CD4-positive, alpha-beta T cell treated with Interleukin-1 beta for 1 hour (primary cell): ENCODE measurements at regions not wholly inside any gene's neighbourhood (a gene's known extent, or its start where the extent isn't known, plus 50 kb on each side); places are given as distances from the start of the nearest gene placed in this dataset.
"Not testable (repeated sequence)": the region's sequence is repeated elsewhere in the genome, so short reads cannot be mapped to it uniquely, and the experiment has no call there.

ENCODE experiments used
- DNase-seq, 2 donors: peaks; one replicate each; pipeline ENCODE4 v3.0.0-alpha.2; 2020 to 2022

GRCh38 chr11:22078063-22078462 lies 114.8 kb upstream of the ANO5 start:
- DNase-seq: no peak

- no peak for DNase-seq
These were observed 113.6 kb upstream of the ANO5 start for GRCh38 chr11:22079133-22079872.

GRCh38 chr11:22082178-22082577 lies 110.7 kb upstream of the ANO5 start:
- no peak for DNase-seq

GRCh38 chr11:22082788-22083187 lies 110.1 kb upstream of the ANO5 start:
- DNase-seq: no peak

- no peak for DNase-seq
These were observed 108.8 kb upstream of the ANO5 start for GRCh38 chr11:22084056-22084455.

GRCh38 chr11:22084564-22084963 lies 108.3 kb upstream of the ANO5 start:
- DNase-seq: no peak

GRCh38 chr11:22089609-22090008 lies 103.3 kb upstream of the ANO5 start:
- no peak for DNase-seq

- no peak for DNase-seq
These were observed 86.3 kb upstream of the ANO5 start for GRCh38 chr11:22106566-22106965.

GRCh38 chr11:22115470-22116029 lies 77.3 kb upstream of the ANO5 start:
- DNase-seq: no peak

- not testable (repeated sequence) for DNase-seq
These were observed 64.9 kb upstream of the ANO5 start for GRCh38 chr11:22127981-22128380.

- DNase-seq: no peak
These were observed 62.3 kb upstream of the ANO5 start for GRCh38 chr11:22130462-22131053.

GRCh38 chr11:22133776-22134175 lies 59.1 kb upstream of the ANO5 start:
- no peak for DNase-seq

GRCh38 chr11:22138264-22138663 lies 54.6 kb upstream of the ANO5 start:
- no peak for DNase-seq
